NCI-H2227 treated with DMSO at 0.1 percent for 48 hours (cell line): ENCODE measurements at regions not wholly inside any gene's neighbourhood (a gene's known extent, or its start where the extent isn't known, plus 50 kb on each side); places are given as distances from the start of the nearest gene placed in this dataset.
"Not testable (repeated sequence)": the region's sequence is repeated elsewhere in the genome, so short reads cannot be mapped to it uniquely, and the experiment has no call there.

Experiments
- DNase-seq: peaks from one replicate; lab custom pipeline; 2025; lab: John Stamatoyannopoulos, UW

DNA sequence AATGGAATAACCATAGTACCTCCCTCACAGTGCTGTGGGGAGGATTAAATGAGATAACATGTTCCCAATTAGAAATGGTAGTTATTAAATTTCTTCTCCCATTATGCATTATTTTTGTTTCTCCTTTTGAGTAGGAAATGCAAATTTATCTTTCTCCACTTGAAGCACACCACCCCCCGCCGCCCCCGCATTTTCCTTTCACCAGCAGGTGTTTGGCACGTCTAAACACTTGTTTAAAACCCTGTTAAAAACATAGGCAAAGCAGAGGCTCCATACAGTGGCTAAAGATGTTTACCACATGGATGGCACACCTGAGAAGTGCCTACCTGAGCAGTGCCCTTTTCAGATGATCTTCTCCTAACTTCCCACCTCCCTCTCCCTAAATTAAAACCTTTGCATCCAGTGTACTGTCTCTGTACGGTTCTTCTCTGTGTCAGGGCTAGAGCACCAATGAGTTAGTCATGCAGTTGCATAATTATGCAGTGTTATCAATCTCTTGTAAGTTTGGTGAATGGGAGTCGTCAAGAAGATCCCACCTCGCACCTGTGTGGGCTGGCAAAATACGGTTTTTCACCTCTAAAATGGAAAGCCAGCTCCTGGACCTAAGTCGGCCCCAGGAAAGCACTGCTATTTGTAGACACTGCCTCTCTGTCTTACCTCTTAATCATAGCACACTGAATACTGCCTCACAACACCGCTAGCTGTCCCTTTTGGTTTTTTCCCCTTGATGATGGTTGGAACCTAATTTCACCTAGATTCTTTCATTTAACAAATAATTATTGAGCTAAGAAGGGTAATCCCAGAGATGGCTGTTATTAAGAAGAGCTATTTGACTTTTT lies 122.0 kb downstream of the CT47B1 start:
- DNase-seq, result no peak

DNA sequence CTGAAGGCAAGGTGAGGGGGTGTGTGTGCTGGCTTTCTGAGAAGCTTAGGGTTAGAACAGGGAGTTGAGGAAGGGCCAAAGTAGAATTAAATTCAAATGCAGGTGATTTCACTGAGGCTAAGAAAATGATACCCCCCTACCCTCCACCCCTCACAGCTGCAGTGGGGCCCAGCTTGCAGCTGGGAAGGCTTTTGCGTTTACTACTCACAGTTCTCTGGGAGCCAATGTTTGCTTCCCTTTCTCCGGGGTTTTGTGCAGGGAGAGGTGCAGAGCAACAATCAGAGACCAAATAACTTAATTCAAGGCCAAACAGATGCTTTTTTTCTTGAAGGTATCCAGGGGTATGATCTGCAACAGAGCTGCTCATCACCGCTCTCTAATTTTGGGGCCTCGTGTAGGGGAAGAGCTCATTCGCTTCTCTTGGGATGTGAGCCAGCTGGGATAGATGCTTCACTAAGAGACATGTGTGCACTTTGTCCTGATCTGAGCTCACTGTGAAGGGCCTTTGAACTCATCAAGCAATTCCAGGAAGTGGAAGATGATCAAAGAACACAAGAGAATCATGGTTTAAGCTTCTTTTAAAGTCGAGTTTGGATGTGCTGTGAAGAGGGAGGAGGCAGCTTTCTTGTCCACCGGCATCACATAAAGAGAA lies 122.7 kb upstream of the C1GALT1C1 start:
- no peak for DNase-seq

DNA sequence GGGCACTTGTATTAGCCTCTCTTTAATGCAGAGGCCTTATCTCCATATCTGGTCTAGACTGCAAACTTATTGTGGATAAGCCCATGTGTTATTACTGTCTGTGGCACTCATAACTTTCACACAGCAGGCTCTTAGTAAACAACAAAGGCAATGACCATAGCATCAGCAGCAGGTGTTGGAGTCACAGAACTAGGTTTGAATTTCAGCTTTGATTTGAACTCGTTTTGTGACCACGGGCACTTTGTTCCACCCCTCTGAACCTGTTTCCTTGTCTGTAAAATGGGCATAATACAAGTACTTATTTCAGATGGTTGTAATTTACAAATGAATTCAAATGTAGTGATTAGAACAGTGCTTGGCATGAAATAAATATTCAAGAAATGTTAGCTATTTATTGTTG lies 121.8 kb upstream of the C1GALT1C1 start:
- no peak for DNase-seq

DNA sequence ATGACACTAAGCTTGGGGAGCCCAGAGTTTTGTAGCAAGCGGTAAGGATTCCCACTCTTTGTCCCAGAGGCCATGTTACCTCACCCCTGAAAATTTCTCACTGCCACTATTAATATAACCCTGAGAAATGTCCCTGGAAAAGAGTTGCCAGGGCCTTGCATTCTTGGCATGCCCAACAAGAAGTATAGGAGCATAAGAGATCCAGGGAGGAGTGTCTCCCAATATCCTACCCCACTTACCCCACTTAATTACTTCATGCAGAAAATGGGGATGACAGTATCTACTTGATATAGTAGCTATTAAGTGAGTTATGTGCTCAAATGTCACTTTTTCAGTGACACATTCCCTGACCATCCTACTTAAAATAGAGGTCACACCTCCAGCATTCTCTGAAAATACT lies 120.5 kb upstream of the C1GALT1C1 start:
- no peak for DNase-seq

DNA sequence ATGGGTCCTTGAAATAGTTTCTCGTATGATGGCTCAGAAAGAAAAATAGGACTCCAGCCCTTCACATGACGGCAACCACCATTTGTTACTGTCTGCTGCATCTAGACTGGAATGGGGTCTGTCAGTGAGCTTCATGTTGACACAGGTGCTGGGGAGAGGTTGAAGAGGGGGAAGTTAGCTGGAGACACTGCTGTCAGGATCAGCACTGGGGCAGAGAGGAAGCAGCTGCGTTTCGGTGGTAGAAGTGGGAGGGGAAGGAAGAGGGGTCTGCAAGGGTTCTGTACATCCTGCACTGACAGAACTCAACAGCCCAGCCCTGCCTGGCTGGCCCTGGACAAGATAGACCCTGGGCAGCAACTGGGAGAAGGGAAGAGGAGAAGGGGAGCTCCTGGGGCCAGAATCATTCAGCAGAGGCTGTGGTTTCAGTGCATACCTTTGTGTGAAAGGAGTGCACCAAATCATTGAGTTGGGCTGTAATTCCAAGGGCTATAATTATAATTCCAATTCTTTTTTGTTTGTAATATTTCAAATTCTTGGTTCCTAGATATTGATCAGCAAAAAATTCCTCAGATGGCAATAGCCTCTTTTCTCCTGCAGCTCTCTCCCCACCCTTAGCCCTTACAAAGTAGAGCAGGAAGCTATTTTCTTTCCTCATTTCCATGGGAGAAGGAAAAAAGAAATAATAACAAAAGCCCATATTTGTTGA lies 119.4 kb upstream of the C1GALT1C1 start:
- no peak for DNase-seq

DNA sequence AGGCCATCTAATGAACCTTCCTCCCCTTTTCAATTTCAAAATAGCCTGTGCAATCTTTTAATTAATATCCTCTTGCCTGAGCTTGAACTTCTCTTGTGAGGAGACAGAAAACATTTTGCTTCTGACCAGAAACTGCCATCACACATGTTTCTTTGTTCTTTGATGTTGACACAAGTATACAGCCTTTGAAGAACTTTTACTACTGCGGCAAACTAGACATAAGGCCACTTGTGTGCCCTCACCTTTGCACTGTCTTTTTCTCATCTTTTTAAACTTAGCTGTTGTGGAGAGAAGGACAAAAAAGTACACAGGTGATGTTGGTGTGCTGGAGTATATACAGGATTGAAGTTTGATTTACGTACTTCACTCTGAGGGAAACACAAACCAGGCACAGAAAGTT lies 116.3 kb upstream of the C1GALT1C1 start:
- DNase-seq, result no peak

DNA sequence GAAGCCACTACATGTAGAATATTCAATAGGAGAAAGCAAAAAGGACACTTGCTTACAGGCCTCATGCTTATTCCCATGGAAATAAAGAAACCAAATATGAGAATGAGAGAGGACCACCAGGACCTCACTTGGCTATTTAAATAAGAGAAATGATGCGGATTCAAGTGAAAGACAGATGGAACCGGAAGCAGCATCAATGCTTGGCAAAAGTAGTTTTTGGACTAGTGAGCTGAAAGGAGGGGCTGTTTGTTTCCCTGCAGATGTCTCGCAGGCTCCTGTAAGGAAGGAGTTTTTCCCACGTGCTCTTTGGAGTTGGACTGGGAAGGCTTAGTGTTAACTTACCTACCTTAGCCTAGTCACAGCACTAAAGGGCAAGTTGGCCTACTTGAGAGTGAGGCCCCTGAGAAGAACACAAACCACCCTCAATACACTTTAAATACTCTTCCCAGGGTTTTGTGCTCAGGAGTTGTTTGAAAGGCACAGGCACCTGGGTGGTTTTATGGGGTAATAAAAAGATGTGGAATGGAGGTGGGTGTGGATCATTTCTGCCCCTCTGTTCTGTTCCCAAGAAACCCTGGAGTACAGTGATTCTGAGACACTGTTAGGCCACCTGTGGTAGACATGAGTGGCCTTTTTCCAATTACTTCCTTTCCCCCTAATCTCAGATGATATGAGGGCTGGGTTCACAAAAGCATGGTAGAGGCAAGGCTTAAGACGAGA lies 113.3 kb upstream of the C1GALT1C1 start:
- DNase-seq, result no peak

DNA sequence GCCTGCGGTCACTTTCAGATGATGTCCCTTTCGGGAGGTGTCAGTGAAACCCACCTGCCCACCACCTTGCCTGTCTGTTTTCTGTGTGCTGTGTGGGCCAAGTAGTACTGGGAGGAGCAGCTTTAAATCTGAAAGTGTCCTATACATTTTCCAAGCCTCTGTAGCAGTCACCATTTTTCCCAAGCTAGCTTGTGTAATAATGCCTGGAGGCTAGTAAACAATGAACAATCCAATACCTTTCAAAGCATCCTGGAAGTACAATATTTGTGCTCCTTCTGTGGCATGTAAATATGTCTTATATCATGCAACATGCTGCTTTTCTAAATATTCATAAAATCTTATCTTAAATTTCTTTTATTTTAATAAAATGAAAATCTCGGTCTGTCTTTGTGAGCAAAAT lies 111.6 kb upstream of the C1GALT1C1 start:
- DNase-seq, result no peak

DNA sequence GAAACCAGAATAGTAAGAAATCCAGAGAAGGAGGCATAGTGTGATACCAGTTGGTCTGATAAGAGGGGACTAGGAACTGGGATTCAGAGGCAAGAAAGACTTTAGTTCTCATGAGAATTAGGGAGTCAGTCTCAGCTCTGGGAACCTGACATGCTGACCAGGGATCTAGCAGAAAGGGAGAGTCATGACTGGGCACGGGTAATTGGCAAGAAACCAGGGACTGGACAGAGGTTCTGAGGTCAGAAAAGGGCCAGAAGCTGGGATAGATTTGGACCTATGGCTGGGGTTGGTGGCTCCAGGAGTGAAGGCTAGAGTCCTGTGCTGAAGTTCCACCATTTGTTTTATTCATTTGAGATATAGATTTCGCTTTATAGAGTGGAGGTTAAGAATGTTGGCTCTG lies 110.2 kb upstream of the C1GALT1C1 start:
- DNase-seq, result no peak

DNA sequence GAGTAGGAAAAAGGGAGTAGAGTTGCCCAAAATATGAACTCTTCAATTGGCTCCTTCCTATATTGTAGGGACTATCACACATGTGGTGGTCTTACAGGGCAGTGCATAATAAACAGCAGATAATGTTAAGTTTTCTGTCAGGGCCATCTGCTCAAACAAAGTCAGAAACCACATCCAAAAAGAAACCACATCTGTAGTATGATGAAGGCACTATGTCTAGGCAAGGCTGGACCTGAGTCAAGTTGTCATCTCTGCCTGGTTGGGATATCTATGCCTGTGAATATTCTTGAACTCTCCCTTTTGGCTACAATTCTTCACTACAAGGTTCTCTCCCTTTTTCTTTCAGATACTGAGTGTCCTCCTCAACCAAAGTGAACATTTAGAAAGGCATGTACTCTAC lies 109.4 kb upstream of the C1GALT1C1 start:
- DNase-seq, result no peak

DNA sequence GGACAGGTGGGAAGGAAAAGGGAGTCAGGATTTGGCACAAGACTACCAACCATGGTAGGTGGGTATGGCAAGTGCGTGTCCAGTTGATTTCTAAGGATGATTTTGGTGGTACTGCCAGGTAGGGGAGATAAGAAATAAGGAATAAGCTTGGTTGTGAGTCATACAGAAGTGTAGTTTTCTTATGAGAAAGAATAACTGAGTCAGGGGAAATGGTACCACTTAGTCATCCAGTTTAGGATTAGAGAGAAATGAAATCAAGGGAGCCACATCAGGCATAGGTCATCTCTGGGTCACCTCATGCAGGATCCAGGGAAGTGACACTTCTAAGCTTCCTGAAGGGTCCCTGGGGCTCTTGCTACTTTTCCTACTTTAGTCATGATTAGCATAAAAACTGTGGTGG lies 107.1 kb upstream of the C1GALT1C1 start:
- DNase-seq, result no peak

DNA sequence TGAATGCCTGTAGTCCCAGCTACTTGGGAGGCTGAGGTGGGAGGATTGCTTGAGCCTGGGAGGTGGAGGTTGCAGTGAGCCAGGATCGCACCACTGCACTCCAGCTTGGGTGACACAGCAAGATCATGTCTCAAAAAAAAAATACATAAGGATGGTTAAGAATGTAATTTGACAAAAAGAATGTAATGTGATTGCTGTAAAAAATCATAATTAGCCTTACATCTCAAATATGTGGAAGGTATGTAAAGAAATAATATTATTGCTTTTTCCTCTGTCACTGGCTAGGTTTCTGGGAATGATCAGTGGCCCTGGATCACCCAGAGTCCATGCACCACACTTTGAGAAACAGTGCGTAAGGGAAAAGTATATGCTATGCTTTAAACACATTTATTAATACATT lies 106.1 kb upstream of the C1GALT1C1 start:
- no peak for DNase-seq

DNA sequence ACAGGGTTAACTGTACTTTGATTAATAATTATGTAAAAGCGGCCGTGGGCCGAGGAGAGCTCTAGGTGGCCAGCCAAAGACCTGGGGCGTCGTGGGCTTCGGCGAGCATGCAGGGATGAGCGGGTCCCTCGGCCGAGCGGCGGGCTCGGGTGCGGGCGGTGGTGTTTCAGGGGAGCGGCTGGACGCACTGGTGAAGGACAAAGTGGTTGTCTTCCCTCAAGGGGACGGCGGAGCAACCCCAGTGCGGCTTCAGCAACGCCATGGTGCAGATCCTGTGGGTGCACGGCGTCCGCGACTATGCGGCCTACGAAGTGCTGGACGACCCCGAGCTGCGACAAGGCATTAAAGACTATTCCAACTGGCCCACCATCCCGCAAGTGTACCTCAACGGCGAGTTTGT lies 103.0 kb upstream of the C1GALT1C1 start:
- no peak for DNase-seq

DNA sequence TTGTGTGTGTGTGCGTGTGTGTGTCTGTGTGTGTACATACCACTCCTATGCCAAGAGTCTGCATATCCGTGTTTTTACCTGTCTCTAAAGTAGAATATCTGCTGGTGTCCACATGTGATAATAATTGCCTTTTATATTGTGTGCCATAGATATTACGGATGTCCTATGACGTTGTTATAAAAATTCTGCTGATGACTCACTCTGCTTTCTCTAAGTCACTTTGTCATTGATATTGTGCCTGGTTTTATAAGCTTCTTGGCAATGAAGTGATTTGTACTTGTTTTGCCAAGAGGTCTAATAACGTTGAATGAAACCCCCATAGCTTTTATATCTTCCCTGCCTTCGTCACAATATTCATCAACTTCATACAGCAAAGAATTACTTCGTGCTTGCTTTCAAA lies 102.6 kb upstream of the C1GALT1C1 start:
- DNase-seq, result no peak

DNA sequence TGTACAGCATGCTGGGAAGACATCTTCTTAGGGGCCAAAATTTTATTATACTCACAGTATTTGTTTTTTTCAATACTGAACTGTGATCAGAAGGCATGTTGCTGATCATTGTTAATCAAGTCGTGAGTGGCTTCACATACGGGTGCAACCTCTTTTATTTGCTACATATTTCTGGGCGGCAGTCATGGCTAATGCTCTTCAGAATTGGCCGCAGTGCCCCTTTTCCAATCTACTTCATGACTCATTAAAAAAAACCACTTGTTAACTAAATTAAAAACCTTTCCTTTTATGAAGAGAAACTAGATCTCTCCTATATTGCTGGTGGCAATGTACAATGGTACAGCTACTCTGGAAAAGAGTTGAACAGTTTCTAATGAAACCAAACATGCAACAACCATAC lies 101.5 kb upstream of the C1GALT1C1 start:
- no peak for DNase-seq

DNA sequence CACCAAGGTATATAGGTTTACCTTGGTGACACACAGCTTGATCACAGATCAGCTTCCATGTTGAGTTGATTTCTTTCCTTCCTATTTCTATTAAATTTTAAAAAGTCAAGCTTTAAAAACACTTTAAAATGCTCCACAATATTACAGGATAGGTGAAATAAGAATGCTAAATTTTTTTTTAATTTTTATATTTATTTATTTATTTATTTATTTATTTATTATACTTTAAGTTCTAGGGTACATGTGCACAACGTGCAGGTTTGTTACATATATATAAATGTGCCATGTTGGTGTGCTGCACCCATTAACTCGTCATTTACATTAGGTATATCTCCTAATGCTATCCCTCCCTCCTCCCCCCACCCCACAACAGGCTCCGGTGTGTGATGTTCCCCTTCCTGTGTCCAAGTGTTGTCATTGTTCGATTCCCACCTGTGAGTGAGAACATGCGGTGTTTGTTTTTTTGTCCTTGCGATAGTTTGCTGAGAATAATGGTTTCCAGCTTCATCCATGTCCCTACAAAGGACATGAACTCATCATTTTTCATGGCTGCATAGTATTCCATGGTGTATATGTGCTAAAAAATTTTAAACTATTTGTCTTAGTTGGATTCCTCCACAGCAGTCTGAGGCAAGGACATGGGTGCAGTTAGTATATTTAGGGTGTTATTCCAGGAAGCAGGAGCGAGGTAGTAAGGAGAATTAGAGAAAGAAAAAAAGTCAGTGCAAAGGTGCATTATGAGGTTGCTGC lies 99.8 kb upstream of the C1GALT1C1 start:
- not testable (repeated sequence) for DNase-seq

DNA sequence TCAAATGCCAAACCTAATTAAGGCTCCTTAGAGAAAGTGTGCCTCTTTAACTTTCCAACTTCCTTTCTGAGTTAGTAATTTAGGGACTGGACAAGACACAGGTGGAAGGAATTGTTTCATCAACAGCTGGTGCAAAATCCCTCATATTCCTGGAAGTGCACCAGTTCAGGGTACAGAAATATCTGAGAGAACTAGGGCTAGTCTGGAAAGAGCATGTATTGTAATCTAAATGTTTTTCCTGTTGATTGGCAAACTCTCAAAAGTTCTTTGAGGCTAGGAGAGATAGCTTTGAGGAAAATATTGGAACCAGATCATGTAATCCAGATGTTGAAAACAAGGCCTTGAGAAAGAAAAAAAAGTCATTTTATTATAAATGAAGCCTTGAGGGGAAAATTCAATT lies 98.1 kb upstream of the C1GALT1C1 start:
- DNase-seq, result no peak

DNA sequence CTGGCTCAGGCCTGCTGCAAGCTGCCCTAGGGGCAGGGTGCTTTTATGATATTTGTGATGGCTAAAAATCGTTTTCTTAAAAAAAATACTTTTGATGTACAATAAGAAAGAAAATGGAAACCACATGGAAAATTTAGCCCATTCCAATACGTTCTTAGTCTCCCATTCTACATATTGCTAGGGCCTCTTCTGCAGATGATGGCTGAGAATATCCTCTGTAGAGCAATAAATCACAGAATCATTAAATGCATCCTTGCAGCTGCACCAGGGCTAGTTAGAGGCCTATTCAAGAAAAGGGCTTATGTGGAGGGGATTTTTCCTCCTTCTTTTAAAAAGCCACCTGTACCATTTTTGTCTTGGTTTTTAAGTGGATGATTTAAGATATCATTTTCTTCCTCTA lies 97.6 kb upstream of the C1GALT1C1 start:
- no peak for DNase-seq

DNA sequence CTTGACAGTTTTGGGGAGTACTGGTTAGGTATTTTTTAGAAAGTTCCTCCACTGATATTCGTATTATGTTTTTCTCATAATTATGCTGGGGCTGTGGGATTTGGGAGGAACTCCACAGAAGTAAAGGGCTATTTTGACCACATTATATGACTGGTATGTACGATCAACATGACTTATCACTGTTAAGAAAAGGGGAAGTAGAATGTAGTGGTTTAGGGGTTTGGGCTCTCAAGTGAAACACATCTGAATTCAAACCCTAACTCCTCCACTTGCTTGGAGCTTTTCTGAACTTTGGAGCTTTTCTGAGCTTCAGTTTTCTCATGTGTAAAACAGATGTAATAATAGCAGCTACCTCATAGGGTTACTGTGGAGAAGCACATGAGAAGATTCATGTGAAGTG lies 96.4 kb upstream of the C1GALT1C1 start:
- DNase-seq, result no peak

DNA sequence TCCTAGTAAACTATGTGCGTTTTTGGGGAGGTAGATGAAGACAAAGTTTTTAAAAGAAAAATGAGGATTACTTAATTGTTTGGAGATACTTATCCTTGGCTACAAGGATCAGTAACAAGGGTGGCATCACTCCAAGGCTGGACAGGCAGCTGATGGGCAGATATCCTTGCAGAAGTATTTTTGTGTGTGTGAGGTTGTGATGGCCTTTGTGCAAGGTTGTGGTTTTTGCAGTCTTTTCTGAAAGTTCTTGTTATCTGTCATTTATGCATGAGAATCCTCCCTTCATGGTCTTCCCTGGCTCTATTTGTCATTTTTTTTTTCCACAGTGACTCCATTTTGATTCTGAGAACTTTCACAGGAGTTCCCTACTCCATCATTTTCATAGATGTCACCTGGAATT lies 96.0 kb upstream of the C1GALT1C1 start:
- DNase-seq, result no peak

DNA sequence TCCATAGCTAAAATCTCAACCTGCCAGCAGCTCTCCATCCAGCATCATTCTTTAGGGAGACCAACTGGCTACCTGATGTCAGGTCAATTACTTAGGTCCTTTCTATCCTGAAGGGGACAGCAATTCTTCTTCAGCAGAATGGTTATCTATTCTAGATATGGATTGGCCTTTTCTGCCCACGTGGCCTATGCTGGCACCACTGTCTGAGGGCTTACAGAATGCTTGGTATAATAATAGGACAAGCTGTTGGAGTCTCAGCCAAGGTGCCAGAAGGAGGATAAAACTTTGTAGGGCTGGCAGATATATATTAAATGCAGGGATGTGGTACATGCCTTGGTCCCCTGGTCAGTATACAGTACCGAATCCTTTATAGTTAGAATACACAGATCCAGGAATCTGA lies 89.8 kb upstream of the C1GALT1C1 start:
- DNase-seq, result no peak

DNA sequence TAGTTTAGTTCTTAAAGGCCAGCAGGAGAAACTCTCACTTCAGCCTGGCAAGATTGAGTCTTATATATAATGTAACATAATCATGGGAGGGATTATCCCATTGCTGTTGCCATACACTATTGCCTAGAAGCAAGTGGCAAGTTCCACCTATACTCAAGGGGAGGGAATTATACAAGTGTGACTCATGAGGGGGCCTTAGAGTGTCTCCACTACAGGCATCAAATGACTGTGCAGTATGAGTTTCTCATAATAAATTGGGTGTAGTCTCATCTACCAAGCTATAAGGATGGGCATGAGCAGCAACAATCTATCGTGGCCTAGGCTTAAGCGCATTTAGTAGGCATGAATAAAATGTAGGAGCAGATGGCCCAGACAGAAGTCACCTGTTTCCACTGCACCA lies 89.1 kb upstream of the C1GALT1C1 start:
- DNase-seq, result no peak
